ENCODE measurements at regions not wholly inside any gene's neighbourhood (a gene's known extent, or its start where the extent isn't known, plus 50 kb on each side); places are given as distances from the start of the nearest gene placed in this dataset.
A peak's percentile ranks its signal among the peaks of the same experiment; 100 is the strongest.
"Not testable (repeated sequence)": the region's sequence is repeated elsewhere in the genome, so short reads cannot be mapped to it uniquely, and the experiment has no call there.

GRCh38 chr17:30609682-30610081 lies 132.5 kb downstream of the GOSR1 start:
- not testable (repeated sequence) for DNase-seq

GRCh38 chr17:30605523-30605922 lies 128.3 kb downstream of the GOSR1 start:
- no peak for DNase-seq

GRCh38 chr17:30605027-30605426 lies 127.8 kb downstream of the GOSR1 start:
- no peak for DNase-seq

- not testable (repeated sequence) for DNase-seq
Observed at GRCh38 chr17:30602396-30602795, 125.2 kb downstream of the GOSR1 start.

- DNase-seq: not testable (repeated sequence)
Observed at GRCh38 chr17:30601984-30602383, 124.8 kb downstream of the GOSR1 start.

- peak in 1 of 2 donors; percentile 17 for DNase-seq
Observed at GRCh38 chr17:30600830-30601494, 123.8 kb downstream of the GOSR1 start.

- peak; percentile 58 to 62 for DNase-seq
Observed at GRCh38 chr17:30600060-30600829, 123.0 kb downstream of the GOSR1 start.

- DNase-seq: no peak
Observed at GRCh38 chr17:30599428-30600059, 122.3 kb downstream of the GOSR1 start.

GRCh38 chr17:30597776-30598288 lies 120.6 kb downstream of the GOSR1 start:
- no peak for DNase-seq

GRCh38 chr17:30596948-30597775 lies 120.0 kb downstream of the GOSR1 start:
- not testable (repeated sequence) for DNase-seq

GRCh38 chr17:30594953-30595371 lies 117.8 kb downstream of the GOSR1 start:
- not testable (repeated sequence) for DNase-seq

- no peak for DNase-seq
Observed at GRCh38 chr17:30594223-30594952, 117.2 kb downstream of the GOSR1 start.

GRCh38 chr17:30590081-30590733 lies 113.0 kb downstream of the GOSR1 start:
- DNase-seq: no peak

- no peak for DNase-seq
Observed at GRCh38 chr17:30589431-30589830, 112.2 kb downstream of the GOSR1 start.

GRCh38 chr17:30588798-30589247 lies 111.6 kb downstream of the GOSR1 start:
- DNase-seq: no peak

- DNase-seq: no peak
Observed at GRCh38 chr17:30586818-30587595, 109.8 kb downstream of the GOSR1 start.

- no peak for DNase-seq
Observed at GRCh38 chr17:30584810-30585209, 107.6 kb downstream of the GOSR1 start.

- DNase-seq: no peak
Observed at GRCh38 chr17:30580916-30581315, 103.7 kb downstream of the GOSR1 start.

GRCh38 chr17:30579610-30580315 lies 102.6 kb downstream of the GOSR1 start:
- no peak for DNase-seq
